ENCODE measurements at regions not wholly inside any gene's neighbourhood (a gene's known extent, or its start where the extent isn't known, plus 50 kb on each side); places are given as distances from the start of the nearest gene placed in this dataset.
A peak's percentile ranks its signal among the peaks of the same experiment; 100 is the strongest.

DNA sequence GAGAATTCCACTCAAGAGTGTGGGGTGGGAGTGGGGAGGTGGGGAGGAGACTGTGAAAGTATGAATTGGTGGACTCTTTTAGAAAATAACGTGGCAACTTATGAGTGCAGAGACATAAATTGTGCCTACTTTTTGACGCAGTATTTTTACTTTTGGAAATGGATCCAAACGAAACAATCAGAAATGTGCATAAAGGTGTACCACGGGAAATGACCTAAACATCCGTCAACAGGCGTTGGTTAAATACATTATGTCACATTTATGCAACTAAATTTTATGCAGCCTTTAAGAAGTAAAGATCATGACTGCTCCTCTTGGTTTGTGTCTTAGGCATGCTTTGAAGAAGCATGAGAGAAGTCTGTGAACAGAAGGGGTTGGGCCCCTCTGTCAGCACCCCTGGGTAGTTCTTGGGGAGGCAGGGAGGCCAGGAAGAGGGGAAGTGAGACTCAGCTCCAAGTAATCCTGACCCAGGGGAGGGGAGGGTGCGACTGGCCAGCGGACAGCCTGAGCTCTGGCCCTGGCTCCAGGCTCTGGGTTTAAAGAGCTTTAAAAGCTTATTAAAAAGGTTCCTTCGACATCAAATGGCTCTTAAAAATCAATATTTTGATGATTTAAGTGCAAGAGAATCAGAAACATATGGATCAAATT lies 126.4 kb upstream of the HAAO start:
- peaks cover 44% of the 10 kb centered on the region for H3K4me1 ChIP-seq (ENCODE audit: control insufficient read depth, extremely low read depth, insufficient read depth, low read length)
- FAIRE-seq (peak; percentile 24), DNase-seq (ENCODE audit: low read depth, low spot score) (no peak)
- H3K36me3 ChIP-seq (ENCODE audit: control insufficient read depth in 2 of 2, extremely low read depth in 1 of 2, insufficient read depth in 2 of 2, low read length in 2 of 2), result no peaks in the 10 kb centered on the region
- H2AFZ ChIP-seq (ENCODE audit: low read depth, low read length), result peak overlapping the region; percentile 46
- no peaks in the 10 kb centered on the region for H3K9me1 ChIP-seq (replicated peaks; ENCODE audit: control insufficient read depth, extremely low read depth, insufficient read depth, low read length)
- intact Hi-C loops (cut with micrococcal nuclease) (no loop called here), dilution Hi-C loops (cut with MboI; ENCODE audit: extremely low pct_ligation_motif_present, low sequenced_read_pairs) (no loop called here)
- POLR2A ChIA-PET, result no interaction called here
- H3K4me2 ChIP-seq (ENCODE audit: insufficient read depth, low read length), result no peak overlapping the region
- H3K79me2 ChIP-seq (ENCODE audit: control insufficient read depth, insufficient read depth, low read length), result no peaks in the 10 kb centered on the region
- peak overlapping the region; percentile 26 for H3K27ac ChIP-seq (ENCODE audit: insufficient read depth, low read depth, low read length)
- H3K9me3 ChIP-seq (replicated peaks; ENCODE audit: control insufficient read depth, insufficient read depth, low read length), result no peaks in the 10 kb centered on the region
- H3K9ac ChIP-seq (replicated peaks; ENCODE audit: extremely low read depth, insufficient read depth, low read length), result no peak overlapping the region
- no peaks in the 10 kb centered on the region for H3K27me3 ChIP-seq (ENCODE audit: control insufficient read depth in 2 of 2, insufficient read depth in 2 of 2, low read length in 2 of 2)
- no peaks in the 10 kb centered on the region for H4K20me1 ChIP-seq (replicated peaks; ENCODE audit: control insufficient read depth, extremely low read depth, insufficient read depth, low read length)
- BruUV-seq (replicated peaks), result no TSS peak
- TF ChIP-seq POLR2AphosphoS5 (IDR thresholded peaks at IDR 0.05; ENCODE audit: insufficient read depth, low read depth, low read length), result no peak
- TF ChIP-seq MAX (IDR thresholded peaks at IDR 0.05; ENCODE audit: insufficient read depth, insufficient read length), result no peak
- TF ChIP-seq FOS (IDR thresholded peaks at IDR 0.05; ENCODE audit: borderline replicate concordance, insufficient read depth, low read length), result no peak
- no peak for TF ChIP-seq CTCF (IDR thresholded peaks at IDR 0.05; ENCODE audit: extremely low read depth in 1 of 2, insufficient read depth in 1 of 2, low read depth in 1 of 2, low read length in 2 of 2)
- TF ChIP-seq MYC (IDR thresholded peaks at IDR 0.05; ENCODE audit: low read depth, low read length), result no peak
- TF ChIP-seq POLR2A (IDR thresholded peaks at IDR 0.05; ENCODE audit: low read depth, low read length), result no peak
- TF ChIP-seq GATA2 (IDR thresholded peaks at IDR 0.05; ENCODE audit: insufficient read depth, insufficient read length, low read depth, low read length), result no peak
- no peak for TF ChIP-seq JUN (IDR thresholded peaks at IDR 0.05; ENCODE audit: borderline replicate concordance, insufficient read depth, insufficient read length, low read depth)
- TF ChIP-seq EZH2 (IDR thresholded peaks at IDR 0.05; ENCODE audit: borderline replicate concordance, low read depth, low read length, severe bottlenecking), result no peak
- H3K4me3 ChIP-seq (replicated peaks in 1 of 3; ENCODE audit: insufficient read depth in 1 of 3, low read depth in 1 of 3, low read length in 3 of 3), result no peak overlapping the region
- CTCF ChIA-PET, result interaction anchor here (1.1 kb wide), 1 partner anchor 44 kb away, joined by 3 read pairs; no protein-coding TSS in a partner anchor

Measured in endothelial cell of umbilical vein (primary cell).